Activated CD8-positive, alpha-beta memory T cell treated with anti-CD3 and anti-CD28 coated beads for 24 hours (primary cell): ENCODE measurements at regions not wholly inside any gene's neighbourhood (a gene's known extent, or its start where the extent isn't known, plus 50 kb on each side); places are given as distances from the start of the nearest gene placed in this dataset.

Experiments
- DNase-seq: peaks from one replicate; pipeline ENCODE4 v3.0.0-alpha.2; 2020

DNA sequence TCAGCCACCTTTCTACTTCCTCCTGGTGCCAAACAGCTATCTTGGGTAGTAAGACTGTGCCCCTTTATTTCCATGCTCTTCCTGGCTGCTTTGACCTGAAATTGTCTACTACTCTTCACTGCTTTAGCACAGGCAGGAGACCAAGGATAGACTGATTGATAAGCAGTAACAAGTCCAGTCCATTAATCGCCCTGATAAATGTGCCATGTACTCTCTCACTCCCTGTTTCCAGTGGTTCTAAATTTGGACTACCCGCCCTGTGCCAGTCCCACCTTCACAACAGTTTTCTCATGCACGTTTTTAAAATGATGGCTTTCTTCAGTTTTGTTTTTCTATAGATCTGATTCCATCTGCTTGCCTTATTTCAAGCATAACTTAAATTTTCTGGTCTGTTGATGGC lies 189.6 kb upstream of the RBMS1 start:
- DNase-seq = no peak

DNA sequence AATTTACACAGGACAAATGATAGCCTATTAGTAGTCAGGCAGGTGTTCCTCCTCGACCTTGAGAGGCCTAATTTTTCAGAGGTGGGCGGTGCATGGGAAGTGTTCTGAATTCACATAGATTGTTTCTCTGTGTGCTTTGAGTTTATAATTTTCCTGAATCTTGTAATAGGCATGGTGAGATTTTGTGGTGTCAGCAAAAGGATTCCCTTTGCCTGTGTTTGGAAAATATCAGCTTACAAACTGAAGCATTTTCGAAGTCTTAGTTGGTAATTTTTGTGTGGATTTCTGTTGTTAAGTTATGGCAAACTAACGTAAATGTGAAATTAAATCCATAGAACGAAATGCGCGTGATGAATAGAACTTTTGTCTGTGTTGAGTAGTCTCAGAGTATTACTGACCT lies 194.0 kb upstream of the RBMS1 start:
- no peak for DNase-seq

DNA sequence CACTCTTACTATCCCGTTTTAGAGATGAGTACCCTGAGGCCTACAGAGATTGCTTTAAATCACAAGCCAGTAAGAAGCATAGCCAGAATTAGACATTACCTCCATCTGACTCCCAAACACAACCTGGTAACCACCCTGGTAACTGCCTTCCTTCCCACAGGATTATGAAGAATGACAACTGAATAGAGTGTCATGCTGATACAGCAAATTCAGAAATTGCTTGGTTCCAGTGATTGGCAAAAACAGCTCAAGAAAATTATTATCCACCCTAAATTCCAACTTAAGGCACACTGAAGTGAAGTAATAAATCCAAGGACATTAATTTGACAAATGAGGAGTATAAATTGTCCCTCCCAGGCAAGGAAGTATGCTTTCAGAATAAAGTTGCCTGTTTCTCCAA lies 195.8 kb upstream of the RBMS1 start:
- DNase-seq = no peak

DNA sequence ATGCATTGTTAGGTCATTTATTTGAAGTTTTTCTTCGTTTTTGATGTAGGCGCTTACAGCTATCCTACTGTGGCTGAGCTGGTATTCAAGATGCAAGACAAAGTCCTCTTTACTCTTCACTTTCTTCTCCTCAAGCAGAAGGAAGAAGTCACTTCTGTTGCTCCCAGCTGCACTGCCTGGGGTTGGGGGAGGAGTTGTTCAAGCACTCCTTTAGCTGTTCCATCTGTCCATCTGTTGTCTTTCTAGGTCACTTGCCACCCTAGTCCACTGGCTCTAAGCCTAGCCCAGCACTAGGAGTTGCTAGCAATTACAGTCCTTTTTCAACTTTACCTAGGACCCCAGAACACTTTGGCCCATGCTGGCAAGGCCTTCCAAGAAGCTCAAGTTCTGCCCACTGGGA lies 200.6 kb upstream of the RBMS1 start:
- no peak for DNase-seq

DNA sequence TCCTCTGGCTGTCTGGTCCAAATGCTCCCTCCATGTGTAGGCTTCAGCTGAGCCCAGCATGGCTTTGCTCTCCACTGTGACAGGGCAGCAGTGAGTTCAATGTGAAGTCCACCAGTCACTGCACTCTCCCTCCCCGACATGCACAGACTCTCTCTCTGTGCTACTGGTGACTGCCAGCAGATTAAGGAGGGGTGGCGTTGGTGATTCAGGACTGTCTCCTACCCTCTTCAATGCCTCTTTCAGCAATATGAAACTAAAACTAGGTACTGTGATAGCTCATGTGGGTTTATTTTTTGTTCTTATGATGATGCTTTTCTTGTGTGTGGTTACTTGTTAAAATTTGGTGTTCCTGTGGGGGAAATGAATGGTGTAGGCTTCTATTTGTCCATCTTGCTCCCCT lies 201.0 kb upstream of the RBMS1 start:
- no peak for DNase-seq

DNA sequence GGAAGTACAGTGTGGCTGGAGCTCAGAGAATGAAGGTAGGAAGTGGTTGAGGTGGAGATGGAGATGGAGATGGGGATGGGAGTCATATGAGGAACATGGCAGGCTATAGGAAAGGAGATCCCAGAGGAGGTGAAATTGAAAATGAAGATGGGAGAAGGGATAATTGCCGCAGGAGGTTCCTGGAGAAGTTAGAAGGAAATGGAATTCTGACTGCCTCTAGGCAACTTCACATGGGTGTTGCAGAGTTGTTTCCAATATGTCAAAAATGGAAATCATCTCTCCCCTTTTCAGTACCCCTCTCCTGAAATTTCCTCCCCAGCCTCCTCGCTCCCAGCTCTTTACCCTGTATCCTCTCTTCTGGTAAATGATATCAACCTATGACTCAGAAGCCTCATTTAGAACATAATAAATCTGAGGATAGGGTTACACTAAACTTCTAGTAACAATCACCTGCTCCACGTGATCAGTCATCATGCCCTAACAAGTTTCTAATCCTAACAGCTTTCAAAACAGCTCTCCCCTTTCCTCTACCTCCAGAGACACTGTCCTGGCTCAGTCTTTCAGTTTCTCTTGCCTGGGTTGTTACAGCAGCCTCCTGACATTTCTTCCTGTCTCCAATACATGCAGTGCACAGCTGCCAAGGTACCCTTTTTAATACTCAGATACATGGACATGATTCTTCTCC lies 201.9 kb upstream of the RBMS1 start:
- no peak for DNase-seq

DNA sequence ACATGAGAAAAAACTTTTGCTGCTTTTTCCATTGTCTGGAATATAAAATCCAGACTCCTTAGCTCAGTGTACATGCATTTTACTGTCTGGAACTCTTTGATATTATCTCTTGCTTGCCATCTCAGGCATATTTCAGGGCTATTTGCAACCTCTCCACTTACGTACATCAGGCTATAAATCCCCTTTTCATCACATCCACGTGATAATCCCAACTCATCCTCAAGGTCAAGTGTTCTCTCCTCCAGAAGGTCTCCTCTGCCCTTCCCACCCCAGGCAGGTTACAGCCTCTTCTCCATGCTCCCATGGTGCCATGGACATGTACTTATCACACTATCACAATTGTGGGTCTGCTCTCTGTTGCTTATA lies 202.5 kb upstream of the RBMS1 start:
- DNase-seq = no peak

DNA sequence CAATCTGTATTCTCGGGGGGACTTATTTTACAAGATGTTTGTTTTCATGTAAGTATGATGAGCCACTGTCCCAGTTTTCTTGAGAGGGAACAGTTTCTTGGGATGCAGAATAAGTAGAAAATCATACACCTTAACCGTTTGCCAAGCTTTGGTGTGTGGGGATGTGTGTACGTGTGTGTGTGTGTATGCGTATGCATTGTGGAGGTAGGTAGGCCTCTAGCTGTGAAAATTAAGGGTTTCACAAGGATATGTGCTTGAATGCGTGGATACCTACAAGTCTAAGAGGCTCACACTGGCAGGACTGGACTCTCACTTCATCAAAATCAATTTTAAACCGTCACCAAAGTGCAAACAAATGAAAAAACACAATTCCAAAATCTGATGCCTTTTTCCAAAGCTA lies 204.2 kb upstream of the RBMS1 start:
- DNase-seq = no peak

DNA sequence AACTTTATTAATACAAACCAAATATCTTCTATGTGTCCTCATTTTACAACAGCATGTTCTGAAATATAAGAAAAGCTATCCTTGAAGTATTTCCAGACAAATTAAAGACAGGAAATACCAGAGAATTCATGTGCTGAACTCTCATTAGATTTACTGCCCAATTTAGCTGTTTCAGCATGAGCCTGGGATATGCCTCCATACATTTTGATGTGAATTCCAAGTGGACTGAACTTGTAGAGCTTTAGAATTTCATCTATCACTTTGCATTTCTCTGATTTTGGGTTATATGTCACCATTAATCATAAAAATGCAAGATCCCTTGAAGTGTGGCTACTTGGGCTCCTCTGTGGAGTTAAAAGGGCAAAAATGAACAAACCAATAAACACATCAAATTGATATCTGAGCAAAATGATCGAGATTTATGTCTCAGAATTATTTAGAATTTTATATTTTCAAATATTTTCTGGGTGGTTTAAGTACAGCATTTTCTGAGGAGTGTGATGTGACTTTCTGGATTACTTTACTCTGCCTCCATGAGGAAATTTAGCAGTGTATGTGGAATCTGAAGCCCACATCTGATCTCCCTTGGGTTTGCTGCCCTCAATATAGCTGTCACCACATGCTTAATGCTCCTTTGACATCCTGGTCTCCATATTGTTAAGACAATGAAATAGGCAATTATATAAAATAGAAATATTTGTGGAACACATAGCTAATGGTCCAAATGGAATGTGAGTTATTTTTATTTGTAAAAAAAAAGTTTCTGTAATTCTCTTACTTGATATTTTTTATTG lies 206.6 kb upstream of the RBMS1 start:
- DNase-seq = no peak

DNA sequence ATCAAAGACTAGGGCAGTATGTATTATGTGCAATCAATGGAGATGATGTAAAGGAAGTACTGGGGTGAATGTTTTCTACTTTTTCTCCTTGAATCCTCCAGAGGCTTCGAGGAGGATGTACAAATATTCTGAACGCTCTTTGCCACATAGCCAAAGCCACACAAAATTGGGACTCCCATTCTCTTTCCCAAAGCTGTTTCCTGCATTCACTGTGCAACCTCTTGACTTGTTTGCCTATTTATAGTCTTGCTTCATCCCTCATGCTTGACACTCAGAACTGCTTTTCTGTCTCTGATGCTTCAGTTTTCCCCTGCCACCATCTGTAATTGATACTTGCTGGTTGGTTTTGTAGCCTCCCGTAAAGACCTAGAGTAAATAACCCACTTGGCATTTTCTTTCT lies 208.2 kb upstream of the RBMS1 start:
- no peak for DNase-seq

DNA sequence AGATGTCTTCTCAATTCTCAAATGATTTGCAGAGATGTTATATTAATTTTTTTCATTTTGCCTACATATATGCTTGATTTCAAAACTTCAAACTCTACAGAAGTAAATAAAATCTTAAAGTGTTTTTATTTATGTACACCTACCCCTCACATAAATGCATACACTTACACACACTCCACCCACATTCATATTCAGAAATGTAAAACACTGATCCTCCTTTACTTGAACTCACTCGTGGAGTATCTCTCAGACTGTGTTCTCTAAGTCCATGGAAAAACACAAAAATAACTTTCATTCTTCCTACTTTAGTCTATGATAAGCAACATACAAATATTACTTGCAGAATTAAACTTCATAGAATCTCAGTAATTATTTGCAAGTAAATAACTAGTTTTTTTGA lies 209.1 kb upstream of the RBMS1 start:
- DNase-seq = no peak

DNA sequence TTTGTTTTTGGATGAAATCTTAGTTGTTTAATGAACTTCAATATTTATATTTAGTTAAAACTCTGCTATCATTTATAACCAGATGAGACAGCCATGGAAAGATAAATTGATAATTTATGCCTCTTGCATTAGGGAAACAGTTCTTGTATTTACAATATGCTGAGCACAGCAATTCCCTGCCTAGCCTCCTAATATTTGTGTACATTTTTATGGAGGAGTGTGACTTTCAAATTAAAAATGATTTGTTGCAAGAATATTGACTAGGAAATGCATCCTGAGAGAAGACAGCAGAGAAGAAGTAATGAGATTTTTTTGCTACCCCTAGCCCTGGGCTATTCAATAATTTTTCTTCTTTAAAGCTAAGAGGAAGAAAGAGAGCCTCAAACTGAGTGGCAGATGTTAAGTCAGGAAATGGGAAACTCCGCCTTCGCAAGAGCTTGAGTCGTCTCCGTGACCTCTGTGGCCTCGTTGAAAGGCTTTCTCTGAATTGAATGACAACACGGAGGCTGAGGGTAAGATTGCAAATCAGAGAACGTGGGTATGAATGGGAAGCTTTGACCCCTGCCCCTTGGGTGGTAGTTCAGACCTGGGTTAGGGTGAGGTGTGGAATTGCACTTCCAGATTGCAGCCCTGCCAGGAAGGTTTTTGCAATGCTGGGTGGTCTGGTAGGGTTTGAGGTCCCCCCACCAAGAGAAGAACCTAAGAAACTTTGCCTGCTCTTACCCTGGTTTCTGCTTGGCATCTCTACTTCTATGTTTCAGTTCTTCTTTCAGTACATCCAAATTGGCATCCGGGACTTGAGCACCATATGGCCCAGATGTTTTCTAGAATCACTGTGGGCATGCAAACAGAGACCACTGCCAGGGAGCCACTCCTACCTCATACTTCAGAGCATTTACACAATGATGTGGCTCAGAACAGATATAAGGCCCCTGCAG lies 210.3 kb upstream of the RBMS1 start:
- DNase-seq = no peak

DNA sequence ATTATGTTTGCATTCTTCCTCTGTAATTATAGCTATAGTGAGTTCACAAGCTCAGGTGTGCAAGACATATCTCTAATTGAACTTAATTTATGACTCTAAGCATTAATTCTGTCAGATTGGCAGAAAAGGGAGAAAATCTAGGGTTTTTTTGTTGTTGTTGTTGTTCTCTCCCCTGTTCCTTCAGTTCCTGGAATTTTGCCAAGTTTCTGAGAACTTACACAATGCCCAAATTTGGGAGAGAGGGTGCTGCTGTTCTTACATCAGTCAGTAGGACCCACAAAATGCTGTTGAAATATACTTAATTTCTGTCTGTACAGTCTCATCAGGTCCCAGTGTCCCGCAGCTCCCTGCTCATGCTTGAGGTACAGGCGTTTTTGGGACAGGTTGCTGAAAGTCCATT lies 221.8 kb upstream of the RBMS1 start:
- no peak for DNase-seq

DNA sequence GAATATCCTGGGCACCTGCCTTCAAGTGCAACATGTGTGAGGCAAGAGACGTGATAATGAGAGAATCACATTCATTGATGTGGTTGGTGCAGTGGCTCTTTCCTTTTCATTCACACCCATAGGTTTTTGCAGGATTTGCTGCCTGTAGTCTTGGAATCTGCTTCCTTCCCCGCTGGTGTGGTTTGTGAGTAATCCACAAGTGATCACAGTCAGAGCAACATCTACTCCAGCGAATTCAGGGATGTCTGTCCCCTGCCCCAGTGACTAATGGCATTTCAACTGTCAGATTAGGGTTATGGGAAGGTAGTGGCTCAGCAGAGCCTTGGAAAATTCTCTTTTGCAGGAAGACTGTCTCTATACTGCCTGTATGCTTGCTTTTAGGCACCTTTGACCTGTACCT lies 225.5 kb upstream of the RBMS1 start:
- no peak for DNase-seq

DNA sequence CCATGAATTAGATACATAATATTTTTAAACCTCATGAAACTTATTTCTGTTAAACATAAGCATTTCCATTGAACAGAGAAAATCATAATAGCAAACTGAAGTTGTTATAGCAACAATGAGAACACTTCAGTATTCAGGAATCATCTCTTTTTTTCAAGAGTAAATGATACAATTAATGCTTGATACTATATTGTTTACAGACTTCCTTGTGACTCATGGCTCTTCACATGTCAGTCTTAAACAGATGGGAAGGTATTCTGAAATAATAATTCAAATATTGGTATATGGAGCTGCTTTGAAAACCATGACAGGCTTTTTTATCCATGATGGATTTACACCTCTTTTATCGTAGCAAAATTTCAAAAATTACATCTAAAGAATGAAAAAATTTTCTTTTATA lies 226.5 kb upstream of the RBMS1 start:
- no peak for DNase-seq

DNA sequence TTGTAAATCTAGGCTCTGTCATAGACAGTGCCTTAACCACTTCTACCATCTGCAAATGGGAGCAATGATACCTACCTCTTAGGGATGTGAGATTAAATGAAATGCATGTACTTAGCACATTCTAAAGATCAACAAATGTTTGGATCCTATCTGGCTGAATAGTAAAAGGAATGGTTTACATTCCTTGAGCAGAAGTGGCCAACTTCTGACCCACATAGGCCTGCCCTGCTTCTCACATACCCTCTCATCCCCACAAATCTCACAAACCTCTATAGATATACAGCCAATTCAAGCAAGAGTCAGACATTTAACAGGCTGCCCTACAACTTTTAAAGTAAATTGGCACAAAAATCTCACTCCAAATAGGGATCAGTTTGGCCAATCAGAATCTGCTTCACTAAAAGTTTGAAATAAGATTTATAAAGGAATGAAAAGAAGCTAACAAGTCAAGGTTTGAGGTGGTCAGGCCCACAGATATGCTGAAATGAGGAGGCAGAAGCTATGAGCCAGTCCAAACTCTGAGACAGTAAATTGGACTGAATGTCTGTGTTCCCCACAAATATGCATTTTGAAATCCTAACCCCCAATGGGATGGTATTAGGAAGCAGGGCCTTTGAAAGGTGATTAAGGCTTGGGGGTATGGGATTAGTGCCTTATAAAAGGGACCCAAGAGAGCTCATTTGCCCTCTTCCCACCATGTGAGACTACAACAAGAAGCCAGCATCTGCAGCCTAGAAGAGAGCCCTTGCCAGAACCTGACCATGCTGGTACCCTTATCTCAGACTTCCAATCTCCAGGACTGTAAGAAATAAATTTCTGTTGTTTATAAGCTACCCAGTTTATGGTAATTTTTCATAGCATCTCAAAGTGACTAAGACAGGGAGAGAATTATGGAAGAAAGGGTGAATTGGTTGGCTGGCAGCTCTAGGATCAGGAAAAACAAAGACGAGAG lies 227.8 kb upstream of the RBMS1 start:
- no peak for DNase-seq

DNA sequence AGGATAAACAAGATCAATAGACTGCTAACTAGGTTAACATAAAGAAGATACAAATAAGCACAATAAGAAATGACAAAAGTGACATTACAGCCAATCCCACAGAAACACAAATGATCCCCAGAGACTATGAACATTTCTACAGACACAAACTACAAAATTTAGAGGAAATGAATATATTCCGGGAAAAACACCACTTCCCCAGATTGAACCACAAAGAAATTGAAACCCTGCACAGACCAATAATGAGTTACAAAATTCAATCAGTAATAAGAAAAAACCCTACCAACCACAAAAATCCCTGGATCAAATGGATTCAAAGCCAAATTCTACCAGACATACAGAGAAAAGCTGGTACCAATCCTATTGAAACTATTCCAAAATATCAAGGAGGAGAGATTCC lies 232.4 kb upstream of the RBMS1 start:
- no peak for DNase-seq

DNA sequence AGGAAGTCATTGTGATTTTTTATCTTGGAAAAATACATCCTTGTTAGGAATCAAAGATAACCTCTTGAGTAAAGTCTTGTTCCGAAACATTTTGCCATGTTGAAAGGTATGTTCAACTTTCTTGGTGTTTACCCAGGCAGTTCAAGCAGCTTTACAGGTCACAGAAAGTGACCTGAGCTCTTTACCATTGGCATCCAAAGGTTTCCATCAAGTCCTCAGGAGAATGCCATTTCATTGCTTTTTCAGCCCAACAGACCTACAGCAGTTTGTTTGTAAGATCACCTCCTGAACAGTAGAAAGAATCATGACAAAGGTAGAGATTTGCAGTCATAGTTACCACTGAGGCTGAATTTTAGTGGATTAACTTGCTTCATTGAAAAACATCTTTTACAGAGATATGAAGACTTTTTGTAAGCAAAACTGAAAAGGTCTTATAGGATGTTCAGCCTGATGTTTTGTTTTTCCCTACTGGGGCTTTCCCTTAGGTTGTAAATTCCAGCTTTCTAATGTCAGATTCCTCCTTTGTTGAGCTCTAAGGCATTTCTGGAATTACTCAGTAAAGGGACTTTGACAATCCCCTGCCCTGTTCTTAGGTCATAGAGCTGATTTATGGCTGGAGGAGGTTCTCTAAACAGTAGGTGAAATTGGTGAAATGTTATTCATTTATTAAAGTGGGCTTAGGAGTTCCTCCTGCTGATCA lies 236.8 kb upstream of the RBMS1 start:
- no peak for DNase-seq

DNA sequence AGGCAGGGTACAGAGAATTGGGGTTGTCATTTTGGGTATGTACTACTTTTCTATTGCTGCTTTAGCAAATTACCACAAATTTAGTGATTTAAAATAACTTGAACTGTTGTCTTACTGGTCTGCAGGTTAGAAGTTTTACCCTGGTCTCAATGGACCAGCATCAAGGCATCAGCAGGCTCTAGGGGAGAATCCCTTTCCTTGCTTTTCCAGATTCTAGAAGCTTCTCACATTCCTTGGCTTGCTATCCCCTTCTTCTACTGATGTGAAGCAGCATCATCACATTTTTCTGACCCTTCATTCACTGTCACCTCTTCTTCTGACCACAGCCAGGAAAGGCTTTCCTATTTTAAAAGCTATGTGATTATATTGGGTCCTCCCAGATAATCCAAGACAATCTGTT lies 237.8 kb upstream of the RBMS1 start:
- DNase-seq = no peak

DNA sequence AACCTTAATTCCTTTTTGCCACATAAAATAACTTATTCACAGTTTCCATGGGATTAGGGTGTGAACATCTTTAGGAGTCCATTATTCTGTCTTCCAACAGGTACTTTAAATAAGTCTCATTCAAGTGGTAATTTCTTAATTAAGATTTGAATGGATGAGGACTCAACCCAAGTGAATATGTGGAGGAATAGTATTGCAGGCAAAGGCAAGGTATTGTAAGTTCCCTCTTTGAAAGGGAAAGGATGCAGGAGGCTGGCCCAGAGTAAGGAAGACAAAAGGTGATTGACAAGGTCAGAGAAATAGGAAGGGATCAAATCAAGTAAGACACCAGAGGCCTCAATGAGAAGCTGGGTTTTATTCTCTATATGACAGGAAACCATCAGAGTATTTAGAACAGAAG lies 238.2 kb upstream of the RBMS1 start:
- no peak for DNase-seq

DNA sequence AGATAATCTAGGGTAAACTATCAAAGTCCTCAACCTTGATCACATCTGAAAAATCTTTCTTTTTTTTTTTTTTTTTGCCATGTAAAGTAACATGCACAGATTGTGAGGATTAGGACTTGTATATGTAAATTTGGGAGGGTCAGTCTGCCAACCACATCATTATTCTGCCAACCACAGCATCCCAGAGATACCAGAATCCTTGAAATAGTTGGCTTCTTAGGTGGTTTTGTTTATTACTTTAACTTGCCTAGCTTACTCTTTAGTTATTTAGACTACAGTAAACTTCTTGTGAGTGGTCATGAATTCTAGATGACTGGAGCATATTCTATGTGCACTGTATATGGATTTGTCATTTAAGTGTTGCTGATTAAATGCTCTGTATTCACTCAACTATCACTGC lies 242.1 kb upstream of the RBMS1 start:
- DNase-seq = no peak
